Skeletal muscle satellite cell (primary cell): ENCODE measurements at regions not wholly inside any gene's neighbourhood (a gene's known extent, or its start where the extent isn't known, plus 50 kb on each side); places are given as distances from the start of the nearest gene placed in this dataset.

Experiments
- H3K27me3 ChIP-seq: 2 replicates; pipeline ENCODE4 v1.7.0; 2013; ENCODE audit warnings: low read length; ENCODE audit not compliant: control insufficient read depth, insufficient read depth
- H3K36me3 ChIP-seq: 2 replicates; pipeline ENCODE4 v1.7.0; 2013; ENCODE audit warnings: mild to moderate bottlenecking, control low read depth, low read length; ENCODE audit not compliant: insufficient read depth
- H3K4me1 ChIP-seq: 2 replicates; pipeline ENCODE4 v1.7.0; 2013; ENCODE audit warnings: low read length; ENCODE audit not compliant: control insufficient read depth, insufficient read depth
- H3K4me2 ChIP-seq: 2 replicates; pipeline ENCODE4 v1.7.0; 2013; ENCODE audit warnings: mild to moderate bottlenecking, low read length
- H3K4me3 ChIP-seq: 2 replicates; pipeline ENCODE4 v1.7.0; 2013; ENCODE audit warnings: low read length
- H3K9ac ChIP-seq: 2 replicates; pipeline ENCODE4 v1.7.0; 2013; ENCODE audit warnings: mild to moderate bottlenecking, low read depth, low read length, moderate library complexity
- H3K9me3 ChIP-seq: replicated peaks from 2 replicates; pipeline ENCODE4 v1.7.0; 2013; ENCODE audit warnings: mild to moderate bottlenecking, control low read depth, low read length

DNA sequence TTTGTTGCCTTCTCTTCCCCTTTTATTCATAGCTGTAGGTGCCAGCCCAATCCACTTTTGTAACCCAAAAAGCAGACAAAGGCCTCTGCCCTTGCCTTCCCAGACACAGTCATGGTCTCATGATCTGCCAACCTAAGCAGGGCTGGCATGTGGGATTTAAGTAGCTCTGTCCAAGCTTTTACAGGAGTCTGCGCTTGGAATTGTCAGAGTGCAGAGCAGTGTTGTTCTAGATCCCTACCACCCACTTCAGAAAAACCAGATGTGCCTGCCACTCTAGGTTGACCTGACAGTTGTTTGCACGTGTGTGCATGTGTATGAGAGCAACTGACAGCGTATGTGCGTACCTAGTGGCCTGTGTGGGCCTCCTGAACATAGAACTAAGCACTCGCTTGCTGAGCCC, 87.8 kb upstream of the SPRY4 start:
- Histone ChIP-seq H3K4me3 (no peak overlapping the region), H3K4me2 (no peak overlapping the region), H3K9me3 (no peaks in the 10 kb centered on the region), H3K36me3 (no peaks in the 10 kb centered on the region), H3K4me1 (no peaks in the 10 kb centered on the region), H3K9ac (no peak overlapping the region), H3K27me3 (no peaks in the 10 kb centered on the region)

DNA sequence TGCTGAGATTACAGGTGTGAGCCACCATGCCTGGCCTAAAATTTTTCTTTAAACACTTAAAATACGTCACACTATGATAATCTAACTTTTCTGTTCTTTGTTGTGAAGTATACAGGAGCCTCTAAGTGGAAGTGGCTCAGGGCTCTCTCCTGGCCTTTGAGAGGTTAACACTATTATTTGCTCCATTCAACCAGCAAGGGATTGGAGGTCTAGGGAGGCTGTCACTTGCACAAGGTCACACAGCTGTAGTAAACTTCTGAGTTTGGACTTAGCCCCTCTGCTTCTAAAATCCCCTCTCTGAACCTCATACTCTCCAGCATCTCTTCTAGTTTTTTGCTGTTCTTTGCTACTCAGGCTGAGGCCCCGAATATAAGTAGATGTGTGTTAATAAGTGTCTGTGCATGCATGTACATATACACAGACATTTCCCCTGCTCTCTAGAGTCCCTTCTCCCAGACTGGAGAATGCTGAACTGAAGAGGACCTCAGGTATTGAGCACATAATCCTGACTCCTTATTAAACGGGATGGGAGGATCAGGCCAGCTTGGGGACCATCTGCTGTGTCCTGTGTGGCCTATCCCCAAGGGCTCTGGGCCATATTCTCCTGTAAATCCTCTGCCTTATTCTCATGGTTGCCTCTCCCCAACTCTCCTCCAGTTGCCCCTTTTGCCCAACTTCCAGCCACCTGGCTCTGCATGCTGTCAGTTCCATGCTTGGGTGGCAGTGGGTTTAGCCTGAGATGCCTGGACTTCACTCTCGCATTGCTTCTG, 87.0 kb upstream of the SPRY4 start:
- Histone ChIP-seq H3K27me3 (no peaks in the 10 kb centered on the region), H3K36me3 (no peaks in the 10 kb centered on the region), H3K4me3 (no peak overlapping the region), H3K4me1 (no peaks in the 10 kb centered on the region), H3K9ac (no peak overlapping the region), H3K9me3 (no peaks in the 10 kb centered on the region), H3K4me2 (no peak overlapping the region)

DNA sequence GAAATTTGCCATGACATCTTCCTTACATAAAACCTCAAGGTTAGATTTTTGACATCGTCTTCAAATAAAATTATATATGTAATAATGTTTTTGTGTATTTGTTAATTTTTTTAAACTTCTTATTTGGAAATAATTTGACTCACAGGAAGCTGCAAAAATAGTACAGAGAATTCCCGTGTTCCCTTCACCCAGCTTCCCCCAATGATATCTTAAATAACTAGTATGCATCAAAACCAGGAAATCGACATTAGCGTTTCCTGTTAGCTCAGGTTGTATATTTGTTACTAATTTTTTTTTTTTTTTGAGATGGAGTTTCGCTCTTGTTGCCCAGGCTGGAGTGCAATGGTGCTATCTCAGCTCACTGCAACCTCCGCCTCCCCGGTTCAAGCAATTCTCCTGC, 86.3 kb upstream of the SPRY4 start:
- Histone ChIP-seq H3K36me3 (no peaks in the 10 kb centered on the region), H3K4me2 (no peak overlapping the region), H3K27me3 (no peaks in the 10 kb centered on the region), H3K4me1 (no peaks in the 10 kb centered on the region), H3K9ac (no peak overlapping the region), H3K9me3 (no peaks in the 10 kb centered on the region), H3K4me3 (no peak overlapping the region)

DNA sequence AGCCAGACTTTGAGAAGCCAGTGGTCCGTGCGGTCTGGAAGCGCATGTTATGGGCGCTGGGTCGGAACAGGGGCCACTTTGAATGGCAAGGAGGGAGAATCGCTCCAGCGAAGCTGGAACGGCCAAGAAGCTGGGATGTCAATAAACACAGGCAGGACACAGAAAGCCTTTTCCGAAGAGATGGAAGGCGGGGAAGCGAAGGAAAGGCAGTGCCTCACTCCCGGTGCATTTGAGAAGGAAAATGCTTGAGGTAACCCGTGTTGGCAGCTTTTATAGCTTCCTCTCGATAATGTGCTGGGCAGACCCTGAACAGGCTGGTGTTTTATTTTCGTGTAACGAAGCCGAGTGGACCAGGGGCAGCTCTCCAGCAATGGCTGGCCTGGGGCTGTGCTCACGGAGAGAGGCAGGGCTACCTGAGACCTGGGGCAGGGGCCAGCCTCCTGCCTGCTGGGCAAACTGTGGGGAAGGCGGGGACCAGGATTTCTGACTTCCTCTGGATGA, 84.2 kb upstream of the SPRY4 start:
- Histone ChIP-seq H3K36me3 (no peaks in the 10 kb centered on the region), H3K9ac (no peak overlapping the region)

DNA sequence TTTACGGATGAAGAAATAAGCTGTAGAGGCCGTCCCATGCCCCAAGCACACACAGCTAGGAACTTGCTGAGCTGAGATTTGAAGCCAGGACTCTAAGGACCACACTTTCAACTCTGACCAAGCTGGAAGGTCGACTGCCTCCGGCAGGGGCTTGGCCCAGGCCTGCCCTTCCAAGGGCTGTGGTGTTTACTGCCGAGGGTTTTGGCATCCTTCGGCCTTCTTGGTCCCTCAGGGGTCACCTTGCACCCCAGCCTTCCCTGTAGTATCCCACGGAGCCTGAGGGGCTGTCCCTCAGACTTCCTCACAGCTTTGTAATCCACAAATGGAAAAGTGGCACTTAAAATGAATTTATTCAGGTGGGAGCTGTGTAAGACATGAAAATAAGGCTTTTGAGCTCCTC, 83.7 kb upstream of the SPRY4 start:
- Histone ChIP-seq H3K9me3 (no peaks in the 10 kb centered on the region), H3K4me3 (no peak overlapping the region), H3K9ac (no peak overlapping the region), H3K4me2 (no peak overlapping the region), H3K4me1 (no peaks in the 10 kb centered on the region), H3K36me3 (no peaks in the 10 kb centered on the region), H3K27me3 (no peaks in the 10 kb centered on the region)

More for the DNA sequence above, 84.2 kb upstream of the SPRY4 start:
- Histone ChIP-seq H3K4me1 (no peaks in the 10 kb centered on the region), H3K9me3 (no peaks in the 10 kb centered on the region), H3K4me3 (no peak overlapping the region), H3K4me2 (no peak overlapping the region), H3K27me3 (no peaks in the 10 kb centered on the region)

DNA sequence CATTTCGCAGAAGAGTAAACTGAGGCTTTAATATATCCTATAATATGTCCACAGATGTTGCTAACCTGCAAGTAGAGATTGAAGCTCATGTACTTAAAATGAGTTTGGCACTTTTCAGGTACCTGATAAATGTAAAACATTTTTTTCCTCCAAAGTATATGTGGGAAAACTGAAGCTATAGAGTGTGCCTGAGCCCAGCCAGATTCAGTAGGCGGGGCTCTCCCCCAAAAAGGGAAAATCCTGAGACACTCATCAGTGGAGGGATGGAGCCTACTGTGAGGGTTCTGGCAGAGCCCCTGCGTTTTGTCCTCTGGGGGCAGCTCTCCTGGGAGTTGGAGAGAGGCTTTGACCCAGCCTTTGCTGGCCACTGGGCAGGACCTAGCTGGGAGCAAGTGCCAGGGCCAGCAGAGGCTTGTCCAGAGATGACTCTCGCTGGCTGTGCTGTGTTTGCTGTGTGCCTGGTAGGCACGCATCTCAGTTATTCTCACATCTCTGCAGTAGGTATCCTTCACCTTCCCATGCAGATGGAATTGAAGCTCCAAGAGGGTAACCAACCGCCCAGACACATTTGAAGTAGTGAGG, 81.1 kb upstream of the SPRY4 start:
- H3K4me3 ChIP-seq = no peak overlapping the region
- H3K4me1 ChIP-seq = no peaks in the 10 kb centered on the region
- H3K36me3 ChIP-seq = no peaks in the 10 kb centered on the region
- no peak overlapping the region for H3K9ac ChIP-seq
- no peak overlapping the region for H3K4me2 ChIP-seq
- H3K9me3 ChIP-seq = no peaks in the 10 kb centered on the region
- no peaks in the 10 kb centered on the region for H3K27me3 ChIP-seq

DNA sequence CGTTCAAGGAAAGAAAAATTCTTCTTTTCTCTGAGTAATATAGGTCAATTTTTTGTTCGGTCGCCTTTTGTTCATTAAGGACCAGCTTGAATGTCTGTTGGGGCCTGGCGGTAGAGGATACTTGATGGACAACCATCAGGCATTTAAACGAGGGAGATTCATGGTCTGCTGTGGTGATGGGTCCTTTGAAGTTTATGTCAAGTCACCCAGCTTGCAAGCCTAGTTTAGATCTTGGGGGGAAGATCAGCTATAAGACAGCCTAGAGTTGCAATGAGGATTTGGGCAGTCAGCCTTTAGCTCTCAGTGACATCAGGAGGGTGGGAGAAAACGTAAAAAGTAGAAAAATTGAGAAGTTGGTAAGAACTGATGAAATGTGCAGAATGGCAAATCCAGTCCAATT, 80.2 kb upstream of the SPRY4 start:
- Histone ChIP-seq H3K9ac (no peak overlapping the region), H3K27me3 (no peaks in the 10 kb centered on the region), H3K9me3 (no peaks in the 10 kb centered on the region), H3K4me1 (no peaks in the 10 kb centered on the region), H3K4me3 (no peak overlapping the region), H3K36me3 (no peaks in the 10 kb centered on the region), H3K4me2 (no peak overlapping the region)

DNA sequence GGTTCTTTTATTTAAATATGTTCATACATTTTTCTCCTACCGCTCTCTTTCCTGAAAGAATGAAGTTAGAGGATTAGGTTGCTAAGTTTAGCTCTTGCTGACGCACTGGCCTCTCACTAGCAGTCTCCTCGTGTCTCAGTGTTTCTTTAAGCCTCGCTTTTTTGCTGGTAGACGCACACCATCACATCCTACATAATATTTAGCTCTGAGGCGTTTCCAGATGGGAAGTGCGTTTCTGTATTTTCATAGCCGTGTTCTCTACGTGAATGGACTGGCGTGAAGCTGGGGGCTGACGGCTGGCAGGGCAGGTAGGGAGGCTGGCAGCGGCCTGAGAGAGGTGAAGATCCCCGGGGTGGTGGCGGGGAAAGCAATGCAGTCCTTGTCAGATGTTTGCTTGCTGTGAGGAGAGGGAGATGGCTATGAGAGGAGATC, 79.2 kb upstream of the SPRY4 start:
- H3K27me3 ChIP-seq = no peaks in the 10 kb centered on the region
- no peaks in the 10 kb centered on the region for H3K36me3 ChIP-seq
- no peak overlapping the region for H3K9ac ChIP-seq
- H3K4me2 ChIP-seq = no peak overlapping the region
- H3K4me1 ChIP-seq = no peaks in the 10 kb centered on the region
- H3K4me3 ChIP-seq = no peak overlapping the region
- H3K9me3 ChIP-seq = no peaks in the 10 kb centered on the region

DNA sequence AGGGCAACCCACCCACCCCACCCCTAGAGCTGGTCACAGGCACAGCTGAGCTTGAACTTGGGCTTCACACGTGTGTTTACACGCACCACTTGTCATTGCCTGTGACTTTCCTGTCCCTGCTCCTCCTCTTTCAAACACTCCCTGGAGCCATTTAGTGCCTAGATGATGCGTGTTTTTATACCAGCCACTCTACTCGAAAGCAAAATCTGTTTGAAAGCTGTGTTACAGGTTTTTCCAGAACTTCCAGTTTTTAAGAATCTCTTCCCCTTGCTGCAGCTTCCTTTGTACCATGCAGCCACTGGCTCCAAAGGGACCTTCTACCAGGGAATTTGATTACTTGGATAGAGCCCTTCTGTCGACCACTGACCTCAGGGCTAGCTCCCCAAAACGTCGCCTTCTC, 78.8 kb upstream of the SPRY4 start:
- H3K36me3 ChIP-seq = no peaks in the 10 kb centered on the region
- no peaks in the 10 kb centered on the region for H3K9me3 ChIP-seq
- no peak overlapping the region for H3K9ac ChIP-seq
- H3K27me3 ChIP-seq = no peaks in the 10 kb centered on the region
- no peaks in the 10 kb centered on the region for H3K4me1 ChIP-seq
- H3K4me3 ChIP-seq = no peak overlapping the region
- H3K4me2 ChIP-seq = no peak overlapping the region

DNA sequence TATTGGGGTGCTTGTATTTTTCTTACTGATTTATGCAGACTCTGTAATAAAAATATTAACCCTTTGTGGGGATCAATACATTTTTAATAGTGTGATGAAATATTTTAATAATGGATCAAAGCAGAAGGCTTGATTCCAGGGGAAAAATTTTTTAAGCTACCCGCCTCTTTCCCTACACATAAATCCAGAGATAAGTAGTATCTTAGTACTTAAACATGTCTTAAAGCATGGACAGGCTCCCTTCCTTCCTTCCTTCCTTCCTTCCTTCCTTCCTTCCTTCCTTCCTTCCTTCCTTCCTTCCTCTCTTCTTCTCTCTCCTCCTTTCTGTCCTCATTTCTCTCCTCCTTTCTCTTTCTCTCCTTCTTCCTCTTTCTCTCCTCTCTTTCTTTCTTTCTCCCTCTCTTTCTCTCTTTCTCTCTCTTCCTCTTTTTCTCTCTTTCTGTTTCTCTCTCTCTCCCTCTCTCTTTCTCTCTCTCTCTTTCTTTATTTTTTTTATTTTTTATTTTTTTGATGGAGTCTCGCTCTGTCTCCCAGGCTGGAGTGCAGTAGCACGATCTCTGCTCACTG, 78.0 kb upstream of the SPRY4 start:
- Histone ChIP-seq H3K4me2 (no peak overlapping the region), H3K27me3 (no peaks in the 10 kb centered on the region), H3K9me3 (no peaks in the 10 kb centered on the region), H3K36me3 (no peaks in the 10 kb centered on the region), H3K4me1 (no peaks in the 10 kb centered on the region), H3K9ac (no peak overlapping the region), H3K4me3 (no peak overlapping the region)

DNA sequence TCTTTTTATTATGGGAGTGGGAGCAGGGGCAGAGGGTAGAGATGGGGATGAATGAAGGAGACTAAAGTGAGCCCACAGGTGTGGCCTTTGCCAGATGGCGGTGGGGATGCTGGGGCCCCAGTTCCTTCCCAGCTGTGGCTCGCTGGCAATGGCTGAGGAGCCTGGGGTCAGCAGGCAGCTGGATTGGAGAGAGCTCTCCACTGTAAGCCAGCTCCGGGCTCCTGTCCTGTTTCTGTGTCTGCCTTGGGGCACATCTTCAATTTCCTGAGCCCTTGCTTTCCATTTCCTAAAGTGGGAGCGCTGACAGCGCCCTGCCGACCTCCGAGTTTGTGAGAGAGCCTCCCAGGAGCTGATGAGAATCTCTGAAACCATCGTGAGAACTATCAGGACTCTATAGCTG, 75.6 kb upstream of the SPRY4 start:
- no peak overlapping the region for H3K4me3 ChIP-seq
- no peaks in the 10 kb centered on the region for H3K27me3 ChIP-seq
- peaks cover 2% of the 10 kb centered on the region for H3K36me3 ChIP-seq
- no peak overlapping the region for H3K9ac ChIP-seq
- no peak overlapping the region for H3K4me2 ChIP-seq
- peaks cover 5% of the 10 kb centered on the region for H3K9me3 ChIP-seq
- H3K4me1 ChIP-seq = no peaks in the 10 kb centered on the region

DNA sequence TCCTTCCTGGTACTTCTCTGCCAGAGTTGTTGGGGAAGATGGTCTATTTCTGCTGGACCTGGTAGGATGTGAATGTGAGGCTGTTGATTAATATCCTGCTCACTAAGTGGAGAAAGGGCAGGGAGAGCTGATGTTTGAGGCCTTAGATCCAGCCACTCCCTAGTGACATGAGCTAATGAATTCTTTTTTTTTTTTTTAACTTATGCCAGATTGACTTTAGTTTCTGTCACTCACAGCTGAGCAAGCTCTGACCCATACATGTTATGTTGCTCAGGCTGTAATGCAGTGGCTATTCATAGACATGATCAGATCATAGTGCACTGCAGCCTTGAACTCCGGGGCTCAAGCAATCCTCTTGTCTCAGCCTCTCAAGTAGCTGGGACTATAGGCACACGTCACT, 75.1 kb upstream of the SPRY4 start:
- Histone ChIP-seq H3K4me1 (no peaks in the 10 kb centered on the region), H3K9ac (no peak overlapping the region), H3K36me3 (peaks cover 6% of the 10 kb centered on the region), H3K4me2 (no peak overlapping the region), H3K9me3 (peaks cover 5% of the 10 kb centered on the region), H3K27me3 (no peaks in the 10 kb centered on the region), H3K4me3 (no peak overlapping the region)
